ENCODE measurements at regions not wholly inside any gene's neighbourhood (a gene's known extent, or its start where the extent isn't known, plus 50 kb on each side); places are given as distances from the start of the nearest gene placed in this dataset.
"Not testable (repeated sequence)": the region's sequence is repeated elsewhere in the genome, so short reads cannot be mapped to it uniquely, and the experiment has no call there.

DNA sequence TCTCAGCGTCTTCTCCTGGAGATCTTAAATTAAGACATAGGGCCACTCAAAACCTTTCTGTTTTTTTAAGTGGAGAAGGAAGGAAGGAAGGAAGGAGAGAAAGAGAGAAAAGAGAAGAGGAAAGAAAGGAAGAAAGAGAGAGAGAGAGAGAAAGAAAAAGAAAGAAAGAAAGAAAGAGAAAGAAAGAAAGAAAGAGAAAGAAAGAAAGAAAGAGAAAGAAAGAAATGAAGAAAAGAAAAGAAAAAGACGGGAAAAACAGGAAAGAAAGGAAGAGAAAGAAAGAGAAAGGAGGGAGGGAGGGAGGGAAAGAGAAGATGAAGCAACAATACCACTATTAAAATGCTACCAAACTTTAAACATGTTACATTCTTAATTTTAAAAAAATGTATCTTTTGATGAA is 336.5 kb upstream of the ARID1B start:
- H3K27ac Mint-ChIP-seq = no peak overlapping the region
- H3K27me3 Mint-ChIP-seq = no peaks in the 10 kb centered on the region
- H3K9me3 Mint-ChIP-seq = peaks cover 4% of the 10 kb centered on the region
- no peak overlapping the region for H3K4me3 Mint-ChIP-seq
- H3K4me1 Mint-ChIP-seq (ENCODE audit: low read depth) = no peaks in the 10 kb centered on the region
- no peaks in the 10 kb centered on the region for H3K36me3 Mint-ChIP-seq (ENCODE audit: low read depth)

GRCh38 chr6:156438350-156438923 is 338.7 kb upstream of the ARID1B start:
- no peaks in the 10 kb centered on the region for H3K27me3 Mint-ChIP-seq
- H3K9me3 Mint-ChIP-seq = peaks cover 4% of the 10 kb centered on the region
- no peaks in the 10 kb centered on the region for H3K4me1 Mint-ChIP-seq (ENCODE audit: low read depth)
- H3K4me3 Mint-ChIP-seq = no peak overlapping the region
- no peaks in the 10 kb centered on the region for H3K36me3 Mint-ChIP-seq (ENCODE audit: low read depth)
- H3K27ac Mint-ChIP-seq = no peak overlapping the region

GRCh38 chr6:156437121-156437879 is 339.9 kb upstream of the ARID1B start:
- H3K4me1 Mint-ChIP-seq (ENCODE audit: low read depth) = no peaks in the 10 kb centered on the region
- no peak overlapping the region for H3K27ac Mint-ChIP-seq
- peaks cover 4% of the 10 kb centered on the region for H3K9me3 Mint-ChIP-seq
- H3K4me3 Mint-ChIP-seq = no peak overlapping the region
- H3K36me3 Mint-ChIP-seq (ENCODE audit: low read depth) = no peaks in the 10 kb centered on the region
- H3K27me3 Mint-ChIP-seq = no peaks in the 10 kb centered on the region

DNA sequence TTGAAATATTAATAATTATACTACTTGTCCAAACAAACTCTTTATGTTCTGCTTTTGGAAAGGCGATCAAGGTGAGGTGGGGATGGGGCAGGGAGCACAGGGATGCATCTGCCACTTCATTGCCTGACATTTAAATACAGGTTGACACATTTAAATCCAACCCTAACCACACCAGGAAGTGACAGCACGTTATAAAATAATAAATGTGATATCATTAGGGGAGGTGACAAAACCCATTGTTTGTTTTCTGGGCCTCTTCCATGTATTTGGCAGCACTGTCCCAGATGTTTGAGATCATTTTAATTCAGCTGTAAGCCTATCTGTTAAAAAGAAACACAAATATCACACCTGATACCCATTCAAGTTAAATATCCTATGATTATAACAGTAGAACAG is 342.4 kb upstream of the ARID1B start:
- Mint-ChIP-seq H3K36me3 (ENCODE audit: low read depth) (no peaks in the 10 kb centered on the region), H3K27me3 (peaks cover 2% of the 10 kb centered on the region), H3K27ac (no peak overlapping the region), H3K4me1 (ENCODE audit: low read depth) (no peaks in the 10 kb centered on the region), H3K4me3 (no peak overlapping the region), H3K9me3 (no peaks in the 10 kb centered on the region)

- Mint-ChIP-seq H3K27me3 (peaks cover 4% of the 10 kb centered on the region), H3K9me3 (no peaks in the 10 kb centered on the region), H3K4me3 (no peak overlapping the region), H3K36me3 (ENCODE audit: low read depth) (no peaks in the 10 kb centered on the region), H3K27ac (no peak overlapping the region), H3K4me1 (ENCODE audit: low read depth) (no peaks in the 10 kb centered on the region)
Observed at GRCh38 chr6:156434049-156434794, 343.0 kb upstream of the ARID1B start.

DNA sequence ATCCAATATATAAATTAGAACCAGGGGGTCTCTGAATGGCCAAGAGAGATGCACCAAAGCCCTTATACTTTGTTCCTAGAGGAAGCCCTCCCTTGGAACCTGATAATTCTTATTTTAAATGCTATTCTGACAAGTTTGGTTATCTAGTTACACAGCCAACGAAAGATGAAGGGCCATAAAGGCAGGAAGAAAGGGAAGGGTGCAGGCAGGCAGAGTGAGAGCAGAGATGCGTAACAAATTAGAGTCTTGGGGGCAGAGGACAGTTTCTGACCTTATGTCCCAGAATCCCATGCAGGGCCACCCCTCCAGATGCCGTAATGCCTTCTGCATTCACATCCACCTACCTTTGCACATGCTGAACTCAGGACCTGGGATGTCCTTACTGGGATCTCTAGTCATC is 344.6 kb upstream of the ARID1B start:
- Mint-ChIP-seq H3K4me1 (ENCODE audit: low read depth) (no peaks in the 10 kb centered on the region), H3K36me3 (ENCODE audit: low read depth) (no peaks in the 10 kb centered on the region), H3K27ac (no peak overlapping the region), H3K27me3 (peaks cover 4% of the 10 kb centered on the region), H3K4me3 (no peak overlapping the region), H3K9me3 (no peaks in the 10 kb centered on the region)

DNA sequence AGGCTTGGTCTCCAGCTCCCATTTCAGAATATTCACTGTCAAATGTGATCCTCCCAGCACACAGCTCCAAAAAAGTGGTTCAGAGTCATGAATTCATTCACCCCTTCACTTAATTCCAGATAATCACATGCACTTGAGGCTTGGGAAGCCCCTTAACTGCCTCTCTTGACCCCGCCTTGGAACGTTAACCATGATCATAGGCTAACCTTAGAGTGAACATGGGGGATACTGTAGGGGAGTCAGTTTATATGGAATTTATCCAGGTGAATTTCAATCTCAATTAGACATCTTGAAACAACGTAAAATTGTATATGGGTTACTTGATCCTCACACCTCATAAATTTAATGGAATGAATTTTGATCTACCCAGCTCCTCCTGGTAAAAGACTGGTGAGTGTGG is 346.8 kb upstream of the ARID1B start:
- peaks cover 4% of the 10 kb centered on the region for H3K27me3 Mint-ChIP-seq
- no peaks in the 10 kb centered on the region for H3K9me3 Mint-ChIP-seq
- peaks cover 6% of the 10 kb centered on the region for H3K4me1 Mint-ChIP-seq (ENCODE audit: low read depth)

GRCh38 chr6:156427345-156427744 is 349.8 kb upstream of the ARID1B start:
- Mint-ChIP-seq H3K4me3 (no peak overlapping the region), H3K27ac (no peak overlapping the region), H3K36me3 (ENCODE audit: low read depth) (no peaks in the 10 kb centered on the region), H3K9me3 (peaks cover 3% of the 10 kb centered on the region), H3K27me3 (peaks cover 4% of the 10 kb centered on the region), H3K4me1 (ENCODE audit: low read depth) (peaks cover 36% of the 10 kb centered on the region)

More for the DNA sequence above, 346.8 kb upstream of the ARID1B start:
- H3K4me3 Mint-ChIP-seq = no peak overlapping the region
- no peak overlapping the region for H3K27ac Mint-ChIP-seq
- no peaks in the 10 kb centered on the region for H3K36me3 Mint-ChIP-seq (ENCODE audit: low read depth)

DNA sequence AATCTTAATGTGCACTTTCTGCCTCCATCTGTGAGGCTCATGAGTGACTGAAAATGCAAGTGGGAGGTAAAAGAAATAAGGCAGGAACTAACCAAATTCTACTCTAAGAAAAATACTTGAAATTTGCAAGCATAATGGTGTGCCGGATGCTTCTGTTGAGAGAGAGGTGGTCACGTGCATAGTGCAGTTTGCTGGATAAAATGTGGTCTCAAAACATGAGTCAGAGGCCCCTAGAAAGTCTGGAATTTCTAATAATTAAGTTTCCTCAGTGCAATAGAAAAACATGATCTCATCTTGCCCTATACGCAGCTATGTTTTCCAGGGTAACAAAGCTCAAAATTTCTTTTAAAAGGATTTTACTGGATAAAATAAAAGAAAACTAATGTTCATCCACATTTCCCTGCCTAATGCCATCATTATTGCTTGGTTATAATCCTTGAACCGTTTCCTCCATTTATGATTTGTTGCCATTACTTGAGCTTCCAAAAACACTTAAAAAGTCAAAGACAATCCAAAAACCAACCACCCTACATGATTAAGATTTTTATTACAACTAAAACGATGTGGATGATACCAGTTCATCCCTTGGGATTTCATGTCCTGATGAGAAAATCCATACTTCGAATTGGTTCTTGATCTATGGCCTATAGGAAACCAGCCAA is 351.7 kb upstream of the ARID1B start:
- Mint-ChIP-seq H3K27ac (no peak overlapping the region), H3K4me1 (ENCODE audit: low read depth) (peaks cover 40% of the 10 kb centered on the region), H3K27me3 (peaks cover 4% of the 10 kb centered on the region), H3K36me3 (ENCODE audit: low read depth) (no peaks in the 10 kb centered on the region), H3K9me3 (peaks cover 3% of the 10 kb centered on the region), H3K4me3 (no peak overlapping the region)

GRCh38 chr6:156423829-156424228 is 353.3 kb upstream of the ARID1B start:
- Mint-ChIP-seq H3K9me3 (peaks cover 3% of the 10 kb centered on the region), H3K36me3 (ENCODE audit: low read depth) (no peaks in the 10 kb centered on the region), H3K27me3 (no peaks in the 10 kb centered on the region), H3K4me1 (ENCODE audit: low read depth) (peaks cover 40% of the 10 kb centered on the region), H3K4me3 (no peak overlapping the region), H3K27ac (peak overlapping the region; percentile 67)

DNA sequence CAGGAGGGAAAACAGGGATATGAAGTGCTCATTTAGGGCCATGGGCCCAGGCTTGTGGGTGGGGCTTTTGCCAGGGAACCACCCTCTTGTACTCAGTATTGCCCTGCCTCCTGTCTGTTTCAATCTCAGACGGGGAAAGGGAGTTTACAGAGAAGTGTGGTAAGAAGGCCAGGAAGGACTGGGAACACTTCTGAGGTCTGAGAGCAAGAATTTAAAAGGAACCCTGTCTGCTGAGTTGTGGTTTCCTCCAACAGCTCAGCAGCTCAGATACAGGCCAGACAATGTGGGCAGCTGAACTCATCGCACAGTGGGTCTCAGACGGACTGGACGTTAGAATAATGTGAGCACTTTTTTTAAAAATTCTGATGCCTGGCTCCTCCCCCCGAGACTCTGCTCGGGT is 354.1 kb upstream of the ARID1B start:
- Mint-ChIP-seq H3K4me3 (no peak overlapping the region), H3K27me3 (no peaks in the 10 kb centered on the region), H3K27ac (no peak overlapping the region), H3K9me3 (peaks cover 3% of the 10 kb centered on the region), H3K36me3 (ENCODE audit: low read depth) (no peaks in the 10 kb centered on the region), H3K4me1 (ENCODE audit: low read depth) (peaks cover 40% of the 10 kb centered on the region)

DNA sequence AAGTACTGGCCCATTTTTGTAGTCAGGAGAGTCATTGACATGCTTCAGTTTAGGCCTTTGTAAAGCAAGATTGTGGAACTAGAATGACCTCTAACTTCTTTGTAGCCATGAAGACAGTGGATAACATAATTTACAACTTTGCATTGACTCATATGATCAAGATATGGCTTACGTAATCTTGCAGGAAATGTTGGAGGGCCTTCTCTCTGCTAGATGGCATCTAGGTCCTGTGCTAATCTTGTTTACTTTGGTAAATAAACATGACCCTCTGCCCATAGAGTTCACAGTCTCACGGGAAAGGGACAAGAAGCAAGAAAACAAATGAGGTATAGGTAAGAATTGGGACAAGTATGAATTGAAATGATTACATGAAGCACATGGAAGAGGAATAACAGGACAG is 355.2 kb upstream of the ARID1B start:
- Mint-ChIP-seq H3K9me3 (peaks cover 3% of the 10 kb centered on the region), H3K4me1 (ENCODE audit: low read depth) (peaks cover 40% of the 10 kb centered on the region), H3K27me3 (no peaks in the 10 kb centered on the region), H3K27ac (no peak overlapping the region), H3K36me3 (ENCODE audit: low read depth) (no peaks in the 10 kb centered on the region), H3K4me3 (no peak overlapping the region)

- H3K27me3 Mint-ChIP-seq, H3K4me3 Mint-ChIP-seq: not testable (repeated sequence)
- peaks cover 40% of the 10 kb centered on the region for H3K4me1 Mint-ChIP-seq (ENCODE audit: low read depth)
Observed at GRCh38 chr6:156421301-156421700, 355.9 kb upstream of the ARID1B start.

GRCh38 chr6:156420172-156420993 is 356.8 kb upstream of the ARID1B start:
- Mint-ChIP-seq H3K36me3 (ENCODE audit: low read depth) (no peaks in the 10 kb centered on the region), H3K27me3 (no peaks in the 10 kb centered on the region), H3K4me1 (ENCODE audit: low read depth) (peaks cover 34% of the 10 kb centered on the region), H3K27ac (no peak overlapping the region), H3K4me3 (no peak overlapping the region), H3K9me3 (peaks cover 3% of the 10 kb centered on the region)

More at GRCh38 chr6:156421301-156421700, 355.9 kb upstream of the ARID1B start:
- not testable (repeated sequence) for H3K27ac Mint-ChIP-seq; H3K36me3 Mint-ChIP-seq (ENCODE audit: low read depth); H3K9me3 Mint-ChIP-seq
